GM12892 (cell line): ENCODE measurements at regions not wholly inside any gene's neighbourhood (a gene's known extent, or its start where the extent isn't known, plus 50 kb on each side); places are given as distances from the start of the nearest gene placed in this dataset.
A peak's percentile ranks its signal among the peaks of the same experiment; 100 is the strongest.

Experiments used
- DNase-seq: peaks from one replicate; pipeline ENCODE4 v3.0.0; 2011; ENCODE audit not compliant: insufficient read length
- FAIRE-seq: peaks from 2 replicates; lab custom pipeline; 2011; peaks lifted over from hg19 to GRCh38; lab: Jason Lieb, UNC
- POLR2A ChIP-seq: IDR thresholded peaks from 2 replicates; pipeline ENCODE4 v1.6.1; 2011; ENCODE audit warnings: low read depth, low read length, control low read depth
- POLR2AphosphoS5 ChIP-seq: IDR thresholded peaks from 2 replicates; pipeline ENCODE4 v1.6.1; 2011; ENCODE audit warnings: low read depth, low read length, control low read depth
- TAF1 ChIP-seq: IDR thresholded peaks from 2 replicates; pipeline ENCODE4 v1.6.1; 2011; ENCODE audit warnings: low read depth, mild to moderate bottlenecking, control low read depth, low read length, borderline replicate concordance

DNA sequence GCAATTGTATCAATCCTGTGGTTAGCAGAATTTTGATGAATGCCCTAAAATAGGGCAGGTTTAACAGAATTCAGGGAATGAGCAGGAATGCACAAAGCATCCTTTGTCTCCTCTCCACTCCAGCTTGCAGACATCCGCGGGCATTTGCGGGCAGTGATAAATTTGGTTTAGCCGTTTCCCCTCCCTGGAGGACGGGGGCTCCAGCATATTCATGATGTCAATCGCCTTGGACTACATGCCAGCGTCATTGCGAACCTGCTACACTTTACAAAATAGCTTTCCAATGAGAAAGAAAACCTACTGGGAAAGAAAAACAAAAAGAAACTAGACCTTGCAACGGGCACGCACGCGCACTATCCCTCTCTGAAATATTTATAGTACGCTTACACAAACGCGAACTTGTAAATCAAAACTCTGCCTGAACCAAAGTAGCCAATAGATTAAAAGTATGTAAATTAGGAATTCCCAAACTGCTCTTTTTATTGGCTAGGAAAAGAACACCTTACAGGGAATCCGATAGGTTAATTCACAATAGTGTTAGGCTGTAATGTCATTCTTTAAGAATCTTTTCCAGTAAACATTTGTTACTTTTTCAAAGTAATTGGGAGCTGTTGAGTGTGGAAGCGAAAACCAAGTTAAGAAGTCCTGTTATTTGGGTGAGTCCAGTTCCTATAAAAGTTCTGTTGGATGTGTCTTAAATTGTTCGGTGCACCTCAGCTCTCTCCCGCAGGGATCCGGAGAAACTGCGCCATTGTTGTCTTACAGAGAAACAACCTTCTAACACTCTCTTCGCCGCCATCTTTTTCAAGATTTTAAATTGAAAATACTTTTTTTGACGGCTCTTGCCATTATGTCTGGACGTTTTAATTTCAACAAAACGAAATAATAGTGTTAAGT, 136.7 kb downstream of the HFE start:
- DNase-seq (no peak), FAIRE-seq (peak; percentile 50)
- TF ChIP-seq POLR2A (no peak), POLR2AphosphoS5 (0 out of 2 replicates have a peak, but pooled peaks have one; percentile 20)

DNA sequence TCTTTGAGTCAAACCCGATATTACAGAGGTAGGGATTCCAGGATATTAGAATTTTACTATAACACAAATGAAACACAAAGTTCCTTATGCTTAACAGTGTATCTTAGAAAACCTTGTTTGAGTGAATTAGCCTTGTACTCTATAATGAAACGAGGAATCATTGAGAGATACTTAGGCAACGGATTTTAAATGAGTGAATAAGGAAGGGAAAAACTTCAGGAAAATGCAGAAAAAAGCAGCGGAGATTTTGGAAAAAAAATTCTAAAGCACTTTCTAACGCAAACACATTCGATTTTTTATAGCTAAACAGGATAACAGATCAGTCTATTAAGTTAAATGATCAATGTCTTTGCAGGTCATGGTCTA, 137.3 kb downstream of the HFE start:
- no peak for TF ChIP-seq POLR2AphosphoS5
- TF ChIP-seq POLR2A, result no peak
- TF ChIP-seq TAF1, result no peak
- DNase-seq (no peak), FAIRE-seq (no peak)

DNA sequence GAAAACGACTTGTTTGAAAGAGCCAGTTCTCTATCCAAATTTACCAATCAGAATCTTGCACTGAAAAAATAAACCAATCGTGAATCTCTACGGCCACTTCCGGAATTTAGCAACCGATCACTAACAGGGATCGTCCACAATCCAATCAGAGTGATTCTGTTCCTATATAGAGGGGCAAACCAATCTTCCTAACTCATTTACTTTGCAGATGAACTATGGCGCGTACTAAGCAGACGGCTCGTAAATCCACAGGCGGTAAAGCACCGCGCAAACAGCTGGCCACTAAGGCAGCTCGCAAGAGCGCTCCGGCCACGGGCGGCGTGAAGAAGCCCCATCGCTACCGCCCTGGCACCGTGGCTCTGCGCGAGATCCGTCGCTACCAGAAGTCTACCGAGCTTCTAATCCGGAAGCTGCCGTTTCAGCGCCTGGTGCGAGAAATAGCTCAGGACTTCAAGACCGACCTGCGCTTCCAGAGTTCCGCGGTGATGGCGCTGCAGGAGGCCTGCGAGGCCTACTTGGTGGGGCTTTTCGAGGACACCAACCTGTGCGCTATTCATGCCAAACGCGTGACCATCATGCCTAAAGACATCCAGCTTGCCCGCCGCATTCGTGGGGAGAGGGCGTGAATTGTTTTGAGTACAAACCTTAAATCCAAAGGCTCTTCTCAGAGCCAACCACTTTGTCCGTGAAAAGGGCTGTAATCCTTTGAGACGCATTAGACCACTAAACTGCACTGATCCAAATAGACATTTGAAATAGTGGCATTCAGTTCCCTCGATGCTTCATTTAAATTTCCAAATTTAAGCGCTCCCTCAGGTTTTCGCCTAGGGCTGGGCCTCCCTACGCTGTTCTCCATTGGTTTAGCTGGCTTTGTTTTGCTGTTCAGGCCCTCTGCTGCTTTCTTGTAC, 138.0 kb downstream of the HFE start:
- no peak for TF ChIP-seq POLR2AphosphoS5
- FAIRE-seq (no peak), DNase-seq (no peak)

DNA sequence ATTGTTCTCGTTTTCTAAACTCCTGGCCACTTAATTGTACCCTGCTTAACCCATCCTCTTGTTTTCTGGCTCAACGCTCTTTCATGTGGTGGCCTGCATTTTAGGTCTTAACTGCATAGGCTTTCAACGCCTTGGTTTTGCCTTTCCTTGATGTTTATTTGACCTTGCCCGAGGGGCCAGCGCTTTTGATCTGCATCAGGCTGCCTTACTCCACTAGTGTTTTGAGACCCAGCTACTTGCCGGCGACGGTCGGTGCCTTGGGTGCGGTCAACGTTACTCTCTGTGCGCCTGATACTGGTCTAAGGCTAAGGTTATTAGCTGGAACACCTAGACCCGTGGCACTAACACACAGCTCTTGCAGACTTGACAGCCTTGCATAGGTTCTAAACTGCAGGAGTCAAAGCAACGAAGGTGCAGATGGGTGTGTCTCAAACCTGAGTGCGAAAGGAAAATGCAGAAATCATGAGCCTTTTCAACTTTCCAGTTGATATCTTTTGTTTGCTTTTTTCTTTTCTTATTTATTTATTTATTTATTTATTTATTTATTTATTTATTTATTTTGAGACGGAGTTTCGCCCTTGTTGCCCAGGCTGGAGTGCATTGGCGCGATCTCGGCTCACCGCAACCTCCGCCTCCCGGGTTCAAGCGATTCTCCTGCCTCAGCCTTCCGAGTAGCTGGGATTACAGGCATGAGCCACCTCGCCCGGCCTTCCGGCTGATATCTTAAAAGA, 138.8 kb downstream of the HFE start:
- TF ChIP-seq POLR2AphosphoS5, result no peak
- TF ChIP-seq TAF1, result no peak
- no peak for TF ChIP-seq POLR2A
- FAIRE-seq (no peak), DNase-seq (no peak)

DNA sequence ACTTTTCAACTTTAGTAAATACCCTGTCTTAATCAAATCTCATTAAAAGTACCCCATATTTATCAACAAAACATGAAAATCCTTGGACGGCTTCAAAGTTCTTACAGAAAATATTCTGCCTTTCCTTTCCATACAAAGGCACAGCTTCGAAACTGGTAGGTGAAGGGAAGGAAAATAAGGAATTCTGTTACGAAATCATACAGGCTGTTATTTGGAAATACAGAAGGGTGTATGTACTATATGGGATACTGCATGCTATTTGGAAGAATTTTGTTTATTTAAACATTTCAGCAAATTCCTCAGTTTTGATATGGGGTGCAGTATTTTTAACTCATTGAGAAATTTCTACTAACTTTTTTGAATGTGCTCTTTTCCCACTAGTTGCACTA, 138.4 kb upstream of the BTN3A2 start:
- DNase-seq, result no peak
- TF ChIP-seq POLR2A, result no peak
- no peak for TF ChIP-seq POLR2AphosphoS5
- no peak for TF ChIP-seq TAF1
- no peak for FAIRE-seq

DNA sequence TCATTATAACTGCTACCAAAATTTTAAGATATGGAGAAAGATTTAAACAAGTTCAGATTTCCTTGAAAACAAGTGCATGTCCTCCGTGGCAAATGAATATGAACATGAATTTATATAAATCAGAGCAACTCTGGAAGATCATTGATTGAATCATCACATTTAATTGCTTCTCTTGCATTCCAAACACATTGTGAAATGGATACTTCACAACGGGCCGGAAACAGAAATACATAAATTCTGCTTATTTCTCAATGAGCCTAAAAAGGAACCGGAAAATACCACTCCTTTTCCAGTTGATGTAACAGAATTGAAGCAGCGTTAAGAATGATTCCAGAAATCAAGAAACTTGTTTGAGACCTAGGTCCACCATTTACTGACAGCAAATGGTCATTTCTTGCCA, 134.6 kb upstream of the BTN3A2 start:
- DNase-seq (no peak), FAIRE-seq (no peak)
- TF ChIP-seq POLR2AphosphoS5, result no peak
- no peak for TF ChIP-seq TAF1
- no peak for TF ChIP-seq POLR2A

DNA sequence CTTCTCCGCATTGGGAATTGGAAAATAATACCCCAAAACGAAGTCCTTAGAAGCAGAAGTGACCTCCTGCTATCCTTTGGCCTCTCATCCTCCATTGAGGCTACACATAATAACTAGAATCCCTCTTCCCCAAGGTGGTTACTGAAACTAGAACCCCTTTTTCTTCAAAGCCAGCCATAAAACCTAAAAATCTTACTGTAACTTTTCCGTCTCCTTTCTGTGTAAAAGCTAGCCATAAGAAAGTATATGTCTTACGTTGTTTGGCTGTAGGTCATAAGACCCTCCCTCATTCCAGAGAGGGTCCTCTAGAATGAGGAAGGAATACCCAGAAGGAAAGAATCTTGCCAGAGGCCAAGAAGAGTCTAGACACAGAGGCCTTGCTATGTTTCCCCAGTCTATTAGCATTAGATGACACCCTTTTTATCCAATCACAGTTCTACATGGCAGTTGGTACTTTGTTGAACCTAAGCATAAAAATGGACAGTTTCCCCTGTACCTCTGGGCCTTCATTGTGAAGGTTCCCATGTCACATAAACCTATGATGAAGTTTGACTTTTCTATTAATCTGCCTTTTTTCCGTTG, 133.9 kb upstream of the BTN3A2 start:
- FAIRE-seq (no peak), DNase-seq (no peak)
- TF ChIP-seq POLR2A (no peak), TAF1 (no peak), POLR2AphosphoS5 (no peak)

DNA sequence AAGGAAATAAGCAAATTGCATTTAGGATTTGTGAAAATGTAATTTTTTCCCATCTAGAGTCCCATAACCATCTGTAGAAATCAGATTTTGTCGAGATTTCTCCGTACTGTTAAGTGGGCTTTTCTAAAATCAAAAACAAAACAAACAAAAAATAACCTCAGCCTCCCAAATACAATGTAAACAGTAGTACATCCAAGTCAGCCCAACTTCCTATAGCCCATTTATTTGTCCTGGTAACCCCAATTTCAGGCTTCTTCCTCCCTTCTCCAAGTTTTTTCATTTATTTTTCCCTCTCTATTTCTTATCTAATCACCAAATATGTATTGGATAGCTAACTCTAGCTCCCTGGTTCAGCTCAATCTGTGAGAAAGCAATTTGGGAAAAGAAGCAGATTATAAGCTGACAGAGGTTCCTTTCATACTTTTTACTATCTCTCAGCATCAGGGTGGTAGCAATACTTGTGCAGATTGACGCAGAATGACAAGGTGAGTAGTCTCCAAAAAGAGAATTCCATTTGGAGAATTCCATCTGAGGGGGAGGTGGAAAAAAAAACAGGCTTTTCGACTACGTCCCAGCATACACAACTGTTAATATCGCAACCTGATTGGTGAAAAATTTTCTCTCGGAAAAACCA, 132.6 kb upstream of the BTN3A2 start:
- TF ChIP-seq POLR2A (no peak), TAF1 (no peak), POLR2AphosphoS5 (no peak)
- peak; percentile 54 for FAIRE-seq
- DNase-seq, result no peak

DNA sequence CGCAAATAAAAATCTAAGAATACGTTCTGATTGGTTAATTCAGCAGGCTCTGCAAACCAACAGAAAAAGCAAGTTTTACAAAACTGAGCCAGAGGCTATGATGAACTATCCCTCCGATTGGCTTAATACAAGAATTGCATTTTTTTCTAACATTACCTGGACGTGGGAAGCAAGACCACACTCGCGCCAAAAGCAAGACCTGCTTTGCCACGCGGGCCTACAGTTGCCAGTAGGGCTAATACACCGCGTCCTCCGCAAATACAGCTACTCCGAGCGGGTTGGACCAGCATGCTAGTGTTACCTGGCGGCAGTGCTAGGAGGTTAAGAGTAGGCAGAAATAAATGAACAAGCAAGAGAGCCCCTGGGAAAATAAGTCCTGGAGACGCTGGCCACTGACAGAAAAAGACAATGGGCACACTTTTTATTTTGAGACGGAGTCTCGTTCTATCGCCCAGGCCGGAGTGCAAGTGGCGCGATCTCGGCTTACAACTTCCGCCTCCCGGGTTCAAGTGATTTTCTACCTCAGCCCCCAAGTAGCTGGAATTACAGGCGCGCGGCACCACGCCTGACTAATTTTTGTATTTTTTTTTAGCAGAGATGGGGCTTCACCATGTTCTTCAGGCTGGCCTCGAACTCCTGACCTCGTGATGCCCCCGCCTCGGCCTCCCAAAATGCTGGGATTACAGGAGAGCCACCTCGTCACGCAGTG, 131.9 kb upstream of the BTN3A2 start:
- peak; percentile 30 for FAIRE-seq
- TF ChIP-seq POLR2A (no peak), TAF1 (no peak), POLR2AphosphoS5 (no peak)
- DNase-seq, result no peak

DNA sequence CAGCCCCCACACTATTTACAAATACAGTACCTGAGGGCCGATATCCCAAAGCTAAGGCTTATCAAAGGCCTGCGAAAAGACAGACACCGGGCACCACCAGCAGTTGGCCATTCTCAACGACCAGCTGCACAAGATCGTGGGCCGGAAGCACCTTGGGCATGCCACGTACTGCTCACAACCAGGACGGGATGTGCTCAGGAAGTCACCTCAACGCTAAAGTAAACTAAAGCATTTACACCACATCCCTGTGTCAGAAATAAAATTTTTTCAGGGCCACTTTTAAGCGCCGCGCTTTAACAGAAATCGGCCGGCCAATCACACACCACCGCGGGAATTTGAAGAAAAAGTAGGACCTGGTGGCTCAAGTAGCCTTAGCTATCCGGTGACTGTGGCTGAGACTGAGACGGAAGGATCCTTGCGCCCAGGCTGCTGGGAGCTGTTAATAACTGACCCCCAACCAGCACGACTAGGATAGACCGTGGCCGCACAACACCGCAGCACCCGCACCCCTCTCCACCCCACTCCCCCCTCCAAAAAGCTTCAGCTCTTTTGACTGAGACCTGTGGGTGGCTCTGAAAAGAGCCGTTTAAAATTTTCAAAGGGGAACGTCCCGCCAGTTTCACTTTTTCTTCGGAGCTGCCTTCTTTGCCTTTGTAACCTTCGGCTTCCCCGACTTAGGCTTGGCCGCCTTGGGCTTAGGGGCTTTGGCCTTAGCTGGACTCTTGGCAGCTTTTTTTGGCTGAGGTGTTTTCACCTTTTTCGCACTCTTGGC, 131.2 kb upstream of the BTN3A2 start:
- FAIRE-seq (peak; percentile 95), DNase-seq (no peak)
- TF ChIP-seq POLR2AphosphoS5 (peak; percentile 100), TAF1 (0 out of 2 replicates have a peak, but pooled peaks have one; percentile 7), POLR2A (peak; percentile 96)
